GM19351 (cell line): ENCODE measurements at regions not wholly inside any gene's neighbourhood (a gene's known extent, or its start where the extent isn't known, plus 50 kb on each side); places are given as distances from the start of the nearest gene placed in this dataset.
"Not testable (repeated sequence)": the region's sequence is repeated elsewhere in the genome, so short reads cannot be mapped to it uniquely, and the experiment has no call there.

Experiments used
- ATAC-seq: cut with Tn5 transposase; IDR thresholded peaks from one replicate; pipeline ENCODE4 v1.9.1; 2021; ENCODE audit warnings: mild to moderate bottlenecking, moderate library complexity; ENCODE audit not compliant: unreplicated experiment

GRCh38 chrX:39030636-39031035 is 229.4 kb downstream of the MID1IP1 start:
- ATAC-seq, result no peak

GRCh38 chrX:39039890-39040289 is 238.6 kb downstream of the MID1IP1 start:
- no peak for ATAC-seq

DNA sequence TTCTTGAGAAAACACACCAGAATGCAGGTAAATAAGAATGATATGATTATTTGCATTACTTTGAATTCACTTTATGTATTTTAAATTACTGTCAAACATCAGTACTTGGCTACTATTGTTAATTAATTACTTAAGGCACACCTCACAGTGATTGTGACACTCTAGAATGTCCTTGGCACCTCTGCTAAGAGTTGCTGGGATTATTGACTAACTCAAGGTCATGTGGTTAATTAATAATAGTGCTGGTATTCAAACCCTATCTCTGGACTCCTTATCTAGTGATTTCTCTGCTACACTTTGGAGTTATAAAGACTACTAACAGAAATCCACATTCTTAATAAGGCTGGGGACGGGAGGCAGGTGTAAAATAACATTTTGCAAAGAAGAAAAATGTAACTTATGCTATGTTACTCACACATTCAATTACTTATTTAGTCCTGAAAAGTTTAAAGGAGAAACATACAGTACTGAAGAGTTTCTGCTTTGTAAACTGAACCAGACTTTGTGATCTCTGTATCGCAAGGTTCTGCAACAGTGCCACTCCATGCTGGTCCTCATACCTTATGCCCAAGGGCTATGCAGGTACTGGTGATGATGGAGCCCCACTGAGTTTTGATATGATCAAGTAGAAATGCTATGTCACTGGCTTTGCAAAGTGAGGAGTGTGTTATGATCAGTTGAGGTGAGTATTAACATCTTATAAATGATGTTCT is 242.7 kb downstream of the MID1IP1 start:
- no peak for ATAC-seq

GRCh38 chrX:39047174-39047573 is 245.9 kb downstream of the MID1IP1 start:
- ATAC-seq, result no peak

DNA sequence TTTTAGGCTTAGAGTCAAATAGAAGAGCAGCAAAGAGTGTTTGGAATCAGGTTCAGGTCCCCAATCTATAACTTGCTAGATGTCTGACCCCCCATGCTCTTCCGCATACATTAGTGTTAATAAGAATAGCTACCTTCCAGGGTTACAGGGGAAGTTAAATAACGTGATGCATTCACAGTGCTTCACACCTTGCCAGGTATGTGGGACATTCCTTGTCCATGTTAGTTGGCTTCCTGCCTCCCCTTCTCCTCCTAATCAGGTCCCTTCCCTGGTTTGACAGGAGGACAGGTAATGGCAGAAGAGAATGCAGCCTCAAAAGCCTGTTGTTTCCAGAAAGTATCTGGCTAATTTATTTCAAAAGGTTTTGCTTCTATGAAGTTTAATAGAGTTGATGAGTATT is 248.7 kb downstream of the MID1IP1 start:
- no peak for ATAC-seq

DNA sequence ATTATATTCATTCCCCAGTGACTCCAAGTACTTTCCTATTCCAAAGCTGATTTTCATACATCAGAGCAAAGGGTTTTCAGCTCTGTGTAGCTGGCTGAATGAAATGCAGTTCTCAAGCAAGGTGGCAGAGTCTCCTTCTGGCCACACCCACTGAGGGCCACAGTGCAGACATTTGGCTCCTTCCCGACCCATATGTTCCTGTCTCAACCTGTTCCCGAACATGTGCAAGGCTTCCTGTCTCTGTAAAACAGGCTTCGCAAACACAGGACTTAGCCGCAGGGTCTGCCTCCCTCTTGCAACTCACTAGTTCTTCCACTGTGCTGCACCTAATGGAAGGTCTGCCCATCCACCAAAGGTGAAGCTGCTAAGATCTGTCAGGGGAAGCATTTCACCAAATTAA is 249.2 kb downstream of the MID1IP1 start:
- ATAC-seq, result no peak

GRCh38 chrX:39052751-39053150 is 251.5 kb downstream of the MID1IP1 start:
- no peak for ATAC-seq

GRCh38 chrX:39058724-39059123 is 257.5 kb downstream of the MID1IP1 start:
- ATAC-seq, result no peak

GRCh38 chrX:39059866-39060265 is 258.6 kb downstream of the MID1IP1 start:
- ATAC-seq, result no peak

DNA sequence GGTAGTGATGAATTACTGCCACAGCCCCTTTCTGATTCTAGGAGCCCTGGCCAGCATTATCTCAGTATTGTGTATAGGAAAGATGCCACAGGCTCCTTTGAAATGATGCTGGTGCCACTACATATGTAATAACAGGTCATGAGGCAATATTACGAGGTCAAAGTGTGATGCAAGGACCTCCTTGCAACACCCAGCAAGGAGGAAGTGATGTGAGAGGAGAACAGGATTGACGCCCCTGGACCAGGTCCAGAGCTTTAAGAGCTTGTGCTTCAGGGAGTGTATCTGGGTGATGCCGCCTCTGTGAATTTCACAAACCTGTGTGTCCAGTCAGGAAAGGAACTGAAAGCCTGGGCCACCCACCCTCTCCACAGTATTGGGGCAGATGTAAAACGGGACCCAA is 261.8 kb downstream of the MID1IP1 start:
- no peak for ATAC-seq

DNA sequence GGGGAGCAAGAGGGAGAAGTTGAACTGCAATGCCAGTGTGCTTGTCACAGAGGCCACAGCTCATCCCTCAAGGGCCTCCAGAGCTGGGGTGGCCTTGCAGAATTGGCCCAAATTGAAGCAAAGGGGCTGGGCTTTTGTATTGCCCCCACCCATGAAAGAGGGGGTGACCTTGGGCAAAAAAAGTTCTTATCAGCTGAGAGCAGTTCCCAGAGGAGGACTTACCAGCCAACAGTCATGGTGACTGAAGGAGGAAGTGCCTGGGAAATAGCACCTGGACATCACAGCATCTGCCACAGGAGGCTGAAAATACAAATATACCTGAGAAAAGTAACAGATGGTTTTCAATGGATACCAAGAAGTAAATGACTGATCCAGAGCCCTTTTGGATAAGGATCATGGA is 262.4 kb downstream of the MID1IP1 start:
- ATAC-seq, result no peak

DNA sequence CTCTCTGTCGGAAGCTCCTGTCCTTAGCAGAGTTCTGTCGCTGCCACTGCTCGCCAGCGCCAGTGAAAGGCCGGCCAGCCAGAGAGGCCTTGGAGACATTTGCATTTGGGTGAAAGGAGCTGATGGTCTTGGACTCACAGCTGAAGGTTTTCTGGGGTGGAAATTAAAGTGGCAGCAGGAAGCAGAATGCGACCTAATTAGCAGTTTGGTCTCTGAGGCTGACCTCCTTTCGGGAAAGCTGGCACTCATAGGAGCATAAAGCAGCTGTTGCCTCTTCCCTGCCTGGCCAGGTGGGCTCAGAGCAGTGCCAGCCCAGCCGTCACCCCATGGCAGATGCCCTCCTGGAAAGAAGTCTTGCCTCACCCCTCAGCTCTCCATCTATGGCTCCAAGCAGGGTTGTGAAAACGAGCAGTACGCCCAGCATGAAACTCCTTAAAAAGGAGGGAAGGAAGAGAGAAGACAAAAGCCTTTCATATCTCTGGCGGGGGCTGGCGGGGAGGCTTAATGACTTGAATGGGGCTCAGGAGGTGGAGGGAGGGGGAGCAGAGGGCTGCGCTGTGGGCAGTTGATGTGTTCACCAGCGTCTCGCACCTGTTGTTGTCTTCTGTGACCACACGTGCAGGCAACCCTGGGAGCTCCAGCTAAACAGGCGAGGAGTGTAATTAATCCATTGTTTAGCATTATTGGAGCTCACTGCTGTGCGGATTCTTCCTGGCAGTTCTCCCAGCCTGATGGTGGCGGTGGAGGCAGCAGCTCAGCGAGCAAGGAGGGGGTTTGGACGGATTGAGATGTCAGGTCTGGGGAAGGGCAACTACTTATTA is 264.0 kb downstream of the MID1IP1 start:
- no peak for ATAC-seq

- ATAC-seq, result no peak
These were observed 266.6 kb downstream of the MID1IP1 start for GRCh38 chrX:39067866-39068265.

- not testable (repeated sequence) for ATAC-seq
These were observed 267.4 kb downstream of the MID1IP1 start for GRCh38 chrX:39068634-39069033.

- ATAC-seq, result no peak
These were observed 268.8 kb downstream of the MID1IP1 start for GRCh38 chrX:39070009-39070408.

- no peak for ATAC-seq
These were observed 271.9 kb downstream of the MID1IP1 start for GRCh38 chrX:39073131-39073530.

DNA sequence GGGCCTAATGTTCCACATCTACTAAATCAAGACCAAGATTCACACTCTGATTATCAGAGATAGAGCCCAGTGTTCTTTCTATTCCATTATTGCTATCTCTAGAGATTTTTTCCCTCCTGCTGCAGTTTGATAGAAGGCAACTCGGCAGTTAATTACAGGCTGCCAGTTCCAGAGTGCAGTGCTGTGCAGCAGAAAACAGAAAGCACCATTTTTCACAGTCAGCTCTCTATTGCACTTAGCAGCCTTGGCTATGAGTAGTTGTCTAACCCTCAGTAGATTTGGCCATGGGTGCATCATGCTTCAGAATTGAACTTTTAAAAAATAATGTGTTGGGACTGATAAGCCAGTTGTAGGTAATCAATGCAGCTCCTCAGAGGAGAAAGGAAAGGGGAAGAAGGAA is 295.3 kb downstream of the MID1IP1 start:
- ATAC-seq, result no peak

DNA sequence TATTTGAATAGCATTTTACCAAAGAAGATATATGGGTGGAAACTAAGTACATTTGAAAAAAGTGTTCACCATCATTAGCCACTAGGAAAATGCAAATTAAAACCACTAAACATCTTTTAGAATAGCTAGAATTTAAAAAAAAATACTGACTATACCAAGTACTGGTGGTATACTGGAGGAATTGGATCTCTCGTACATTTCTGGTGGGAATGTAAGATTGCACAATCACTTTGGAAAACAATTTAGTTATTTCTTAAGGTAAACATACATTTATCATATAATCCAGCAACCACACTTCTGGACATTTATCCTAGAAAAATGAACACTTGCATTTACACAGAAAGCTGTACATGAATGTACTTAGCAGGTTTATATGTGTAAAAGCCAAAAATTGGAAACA is 303.5 kb downstream of the MID1IP1 start:
- ATAC-seq, result no peak

GRCh38 chrX:39112143-39112542 is 310.9 kb downstream of the MID1IP1 start:
- ATAC-seq, result no peak

DNA sequence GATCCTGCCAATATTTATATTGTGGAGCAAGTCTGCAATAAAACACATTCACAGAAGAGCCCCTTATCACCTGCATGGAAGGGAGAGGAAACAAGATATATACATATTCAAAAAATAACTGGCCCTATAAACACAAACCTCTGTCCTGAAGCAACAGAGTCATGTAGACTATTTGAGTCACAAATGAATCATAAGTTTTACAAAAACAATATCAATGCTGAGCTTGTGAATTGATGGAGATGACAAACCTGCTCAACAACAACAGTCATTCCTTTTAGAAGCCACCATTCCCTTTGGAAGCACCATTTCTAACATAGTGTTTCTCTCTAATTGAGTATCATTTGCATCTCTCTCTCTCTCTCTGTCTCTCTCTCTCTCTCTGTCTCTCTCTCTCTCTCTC is 313.9 kb downstream of the MID1IP1 start:
- ATAC-seq, result no peak

GRCh38 chrX:39117101-39117500 is 315.8 kb downstream of the MID1IP1 start:
- no peak for ATAC-seq

DNA sequence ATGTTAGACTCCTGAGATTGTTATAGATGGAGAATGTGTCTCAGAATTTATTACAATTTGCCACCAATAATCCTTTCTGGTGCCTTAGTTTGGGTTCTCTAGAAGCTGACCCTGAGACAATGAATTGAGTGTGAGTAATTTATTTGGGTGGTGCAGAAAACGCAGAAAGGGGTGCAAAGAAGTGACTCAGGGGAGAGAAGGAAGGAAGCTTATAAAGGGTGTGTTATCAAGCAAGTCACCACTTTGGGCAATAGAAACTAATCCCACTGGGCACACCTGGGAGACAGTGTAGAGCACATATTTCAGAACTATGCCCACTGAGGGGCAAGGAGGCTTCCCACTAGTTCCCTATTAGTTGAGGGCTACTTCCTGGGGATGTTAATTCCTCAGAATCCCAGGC is 320.6 kb downstream of the MID1IP1 start:
- ATAC-seq, result no peak
